Hepatocyte (in vitro differentiated cells): ENCODE measurements at regions not wholly inside any gene's neighbourhood (a gene's known extent, or its start where the extent isn't known, plus 50 kb on each side); places are given as distances from the start of the nearest gene placed in this dataset.

ENCODE experiments used
- DNase-seq: peaks from one replicate; pipeline ENCODE4 v3.0.0-alpha.2; 2016; ENCODE audit warnings: low spot score
- H2AFZ ChIP-seq: fragments of 200-600 bp; sonication (generic); 2 replicates; pipeline ENCODE4 v1.6.0; 2016; ENCODE audit warnings: antibody characterized with exemption, mild to moderate bottlenecking
- H3K27ac ChIP-seq: fragments of 200-600 bp; sonication (generic); 2 replicates; pipeline ENCODE4 v1.5.1; 2016; ENCODE audit warnings: mild to moderate bottlenecking
- H3K27me3 ChIP-seq: fragments of 200-600 bp; sonication (generic); 2 replicates; pipeline ENCODE4 v1.6.1; 2016
- H3K36me3 ChIP-seq: fragments of 200-600 bp; sonication (generic); replicated peaks from 2 replicates; pipeline ENCODE4 v1.5.1; 2016; ENCODE audit warnings: low read depth; ENCODE audit not compliant: insufficient read depth
- H3K4me1 ChIP-seq: fragments of 200-600 bp; sonication (generic); 2 replicates; pipeline ENCODE4 v1.5.1; 2016; ENCODE audit warnings: mild to moderate bottlenecking, moderate library complexity; ENCODE audit not compliant: insufficient read depth
- H3K4me2 ChIP-seq: fragments of 200-600 bp; sonication (generic); 2 replicates; pipeline ENCODE4 v1.6.0; 2016
- H3K4me3 ChIP-seq: fragments of 200-600 bp; sonication (generic); 2 replicates; pipeline ENCODE4 v1.5.1; 2016; ENCODE audit warnings: mild to moderate bottlenecking
- H3K79me2 ChIP-seq: fragments of 200-600 bp; sonication (generic); 2 replicates; pipeline ENCODE4 v1.6.0; 2017; ENCODE audit warnings: mild to moderate bottlenecking
- H3K9me2 ChIP-seq: fragments of 200-600 bp; sonication (generic); replicated peaks from 2 replicates; pipeline ENCODE4 v1.6.0; 2017; ENCODE audit warnings: mild to moderate bottlenecking; ENCODE audit not compliant: insufficient read depth
- H3K9me3 ChIP-seq: fragments of 200-600 bp; sonication (generic); 2 replicates; pipeline ENCODE4 v1.5.1; 2016; ENCODE audit warnings: low read depth, mild to moderate bottlenecking
- H4K20me1 ChIP-seq: fragments of 200-600 bp; sonication (generic); 2 replicates; pipeline ENCODE4 v1.6.0; 2016; ENCODE audit warnings: mild to moderate bottlenecking; ENCODE audit not compliant: insufficient read depth, poor library complexity, severe bottlenecking
- CTCF ChIP-seq: fragments of 200-600 bp; sonication (generic); IDR thresholded peaks from 2 replicates; pipeline ENCODE4 v1.5.1; 2016; ENCODE audit warnings: antibody characterized with exemption, mild to moderate bottlenecking; ENCODE audit not compliant: poor library complexity
- EZH2 ChIP-seq: fragments of 200-600 bp; sonication (generic); IDR thresholded peaks from 2 replicates; pipeline ENCODE4 v1.6.1; 2016; ENCODE audit warnings: antibody characterized with exemption, mild to moderate bottlenecking, borderline replicate concordance
- EZH2phosphoT487 ChIP-seq: fragments of 200-600 bp; sonication (generic); IDR thresholded peaks from one replicate; pipeline ENCODE4 v1.6.1; 2018; ENCODE audit warnings: antibody characterized with exemption, mild to moderate bottlenecking, low read depth, moderate library complexity; ENCODE audit not compliant: unreplicated experiment, severe bottlenecking
- WGBS: methylation state at CpG from one replicate; pipeline ENCODE4 v1.1.6; 2016; ENCODE audit warnings: low lambda C conversion rate; ENCODE audit errors: missing lambda C conversion rate; 5-methylcytosine and 5-hydroxymethylcytosine counted together

GRCh38 chr15:59887211-59887610, 116.9 kb upstream of the FOXB1 start:
- no peak overlapping the region for H3K4me2 ChIP-seq
- TF ChIP-seq EZH2phosphoT487 (no peak), CTCF (no peak), EZH2 (no peak)
- DNase-seq = no peak
- H3K4me3 ChIP-seq = no peak overlapping the region
- no peaks in the 10 kb centered on the region for H3K79me2 ChIP-seq
- no peak overlapping the region for H3K27ac ChIP-seq
- no peak overlapping the region for H2AFZ ChIP-seq
- no peaks in the 10 kb centered on the region for H3K9me2 ChIP-seq
- 48% methylated on average over 4 of the region's 4 CpGs for WGBS
- no peaks in the 10 kb centered on the region for H4K20me1 ChIP-seq
- H3K27me3 ChIP-seq = peaks cover 19% of the 10 kb centered on the region
- H3K36me3 ChIP-seq = no peaks in the 10 kb centered on the region
- no peaks in the 10 kb centered on the region for H3K4me1 ChIP-seq
- no peaks in the 10 kb centered on the region for H3K9me3 ChIP-seq

GRCh38 chr15:59886441-59886840, 117.7 kb upstream of the FOXB1 start:
- peak overlapping the region; percentile 66 for H3K4me2 ChIP-seq
- no peaks in the 10 kb centered on the region for H3K36me3 ChIP-seq
- H3K4me1 ChIP-seq = no peaks in the 10 kb centered on the region
- H3K9me2 ChIP-seq = no peaks in the 10 kb centered on the region
- TF ChIP-seq EZH2phosphoT487 = no peak
- no peak for TF ChIP-seq CTCF
- no peak for TF ChIP-seq EZH2
- no peaks in the 10 kb centered on the region for H4K20me1 ChIP-seq
- no peaks in the 10 kb centered on the region for H3K9me3 ChIP-seq
- WGBS = 83% methylated on average over 3 of the region's 3 CpGs
- DNase-seq = no peak
- H3K27me3 ChIP-seq = peaks cover 19% of the 10 kb centered on the region
- no peak overlapping the region for H3K4me3 ChIP-seq
- no peak overlapping the region for H2AFZ ChIP-seq
- H3K79me2 ChIP-seq = no peaks in the 10 kb centered on the region
- no peak overlapping the region for H3K27ac ChIP-seq

GRCh38 chr15:59885832-59886231, 118.3 kb upstream of the FOXB1 start:
- H3K4me1 ChIP-seq = no peaks in the 10 kb centered on the region
- no peaks in the 10 kb centered on the region for H4K20me1 ChIP-seq
- H3K9me3 ChIP-seq = no peaks in the 10 kb centered on the region
- H3K79me2 ChIP-seq = no peaks in the 10 kb centered on the region
- H3K27ac ChIP-seq = no peak overlapping the region
- DNase-seq = peak; percentile 28
- H3K27me3 ChIP-seq = peaks cover 15% of the 10 kb centered on the region
- H3K36me3 ChIP-seq = no peaks in the 10 kb centered on the region
- H2AFZ ChIP-seq = no peak overlapping the region
- TF ChIP-seq EZH2 (no peak), EZH2phosphoT487 (no peak), CTCF (no peak)
- peak overlapping the region; percentile 66 for H3K4me2 ChIP-seq
- no peaks in the 10 kb centered on the region for H3K9me2 ChIP-seq
- no peak overlapping the region for H3K4me3 ChIP-seq
- 8% methylated on average over 7 of the region's 7 CpGs for WGBS
